ENCODE measurements at regions not wholly inside any gene's neighbourhood (a gene's known extent, or its start where the extent isn't known, plus 50 kb on each side); places are given as distances from the start of the nearest gene placed in this dataset.

DNA sequence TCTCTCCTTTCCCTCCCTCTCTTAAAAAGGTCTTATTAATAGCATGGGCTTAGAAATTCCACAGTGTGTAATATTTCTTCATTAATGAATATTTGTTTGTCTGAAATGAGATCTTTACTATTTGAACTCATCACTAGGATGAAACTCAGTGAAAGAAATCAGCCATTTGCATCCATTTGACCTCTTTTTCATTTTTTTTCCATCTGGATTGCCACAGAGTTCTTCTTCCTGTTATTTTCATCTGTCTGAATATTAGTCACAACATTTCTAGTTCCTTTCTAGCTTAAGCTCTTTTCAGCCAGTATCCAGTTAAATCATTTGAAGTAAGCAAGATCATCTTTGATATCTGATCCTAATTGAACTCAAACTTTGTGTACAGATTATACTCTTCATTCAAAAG lies 69.2 kb upstream of the PLS3 start:
- no peak for DNase-seq (ENCODE audit: low spot score)

DNA sequence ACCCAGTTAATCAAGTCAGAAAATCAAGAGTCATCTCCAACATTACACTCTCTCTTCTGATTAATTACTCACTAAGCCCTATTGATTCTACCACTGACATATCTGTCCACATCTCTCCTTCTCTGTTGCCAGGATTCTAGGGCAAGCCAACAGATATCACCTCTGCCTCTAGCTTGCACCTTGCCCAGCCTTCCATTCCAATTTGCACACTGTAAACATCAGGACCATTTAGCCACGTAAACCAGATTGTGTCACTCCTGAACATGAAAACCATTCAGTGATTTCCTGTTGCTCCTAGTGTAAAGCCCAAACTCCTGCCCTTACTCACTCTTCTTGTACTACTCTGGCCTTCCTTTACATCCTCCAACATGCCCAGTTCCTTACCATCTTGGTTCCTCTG lies 68.0 kb upstream of the PLS3 start:
- no peak for DNase-seq (ENCODE audit: low spot score)

- DNase-seq (ENCODE audit: low spot score) = peak; percentile 11
Measured at GRCh38 chrX:115494161-115494560, 66.8 kb upstream of the PLS3 start.

- peak; percentile 65 for DNase-seq (ENCODE audit: low spot score)
Measured at GRCh38 chrX:115499112-115499805, 61.7 kb upstream of the PLS3 start.

GRCh38 chrX:115503099-115503498 lies 57.9 kb upstream of the PLS3 start:
- no peak for DNase-seq (ENCODE audit: low spot score)

DNA sequence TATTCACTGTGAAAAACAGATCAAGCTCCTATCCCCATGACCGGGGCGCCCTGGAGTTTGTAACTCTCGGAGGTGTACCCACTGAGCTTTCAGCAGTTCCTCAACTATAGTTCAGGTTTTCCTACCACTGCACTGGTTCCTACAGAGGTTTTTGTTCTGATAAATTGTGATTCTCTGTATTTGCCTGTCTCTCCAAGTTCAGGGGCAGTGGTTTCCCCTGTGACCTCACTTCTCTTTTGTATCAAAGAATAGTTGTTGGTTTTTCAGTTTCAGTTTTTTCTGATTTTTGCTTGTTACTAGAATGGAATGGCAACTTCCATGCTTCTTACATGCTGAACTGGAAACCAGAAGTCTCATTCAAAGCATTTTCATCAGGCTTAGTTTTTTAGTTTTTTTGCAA lies 56.8 kb upstream of the PLS3 start:
- DNase-seq (ENCODE audit: low spot score) = no peak
